ENCODE measurements at regions not wholly inside any gene's neighbourhood (a gene's known extent, or its start where the extent isn't known, plus 50 kb on each side); places are given as distances from the start of the nearest gene placed in this dataset.

GRCh38 chr4:175916626-175917351 lies 104.7 kb upstream of the GPM6A start:
- H3K36me3 ChIP-seq = no peaks in the 10 kb centered on the region
- H3K79me2 ChIP-seq (ENCODE audit: low read depth) = no peaks in the 10 kb centered on the region
- no peak overlapping the region for H2AFZ ChIP-seq (replicated peaks)
- no peaks in the 10 kb centered on the region for H3K9me3 Mint-ChIP-seq
- no peak for DNase-seq (ENCODE audit: low spot score)
- no peak overlapping the region for H3K4me2 ChIP-seq
- no peaks in the 10 kb centered on the region for H3K27me3 ChIP-seq
- peaks cover 18% of the 10 kb centered on the region for H3K4me1 Mint-ChIP-seq
- no peak overlapping the region for H3K27ac ChIP-seq
- H3K4me3 Mint-ChIP-seq = no peak overlapping the region
- H3K9me3 ChIP-seq (ENCODE audit: low read depth) = no peaks in the 10 kb centered on the region
- H3K27me3 Mint-ChIP-seq (ENCODE audit: insufficient read depth, low read depth) = peaks cover 5% of the 10 kb centered on the region
- no peak overlapping the region for H3K4me3 ChIP-seq
- no peak for TF ChIP-seq CTCF (IDR thresholded peaks at IDR 0.05)
- TF ChIP-seq EZH2 (IDR thresholded peaks at IDR 0.05) = no peak
- no peak for TF ChIP-seq EZH2phosphoT487 (IDR thresholded peaks at IDR 0.05)
- H4K20me1 ChIP-seq (ENCODE audit: low read depth) = no peaks in the 10 kb centered on the region
- no peaks in the 10 kb centered on the region for H3K4me1 ChIP-seq
- H3K36me3 Mint-ChIP-seq = no peaks in the 10 kb centered on the region
- H3K9ac ChIP-seq = no peak overlapping the region
- H3F3A ChIP-seq (ENCODE audit: low read depth) = no peaks in the 10 kb centered on the region
- no peak overlapping the region for H3K27ac Mint-ChIP-seq

- no peak for DNase-seq (ENCODE audit: low spot score)
- no peaks in the 10 kb centered on the region for H3K27me3 ChIP-seq
- no peak overlapping the region for H3K4me3 ChIP-seq
- H3K4me1 ChIP-seq = no peaks in the 10 kb centered on the region
- H3K9ac ChIP-seq = no peak overlapping the region
- no peak overlapping the region for H3K27ac ChIP-seq
- H3K4me2 ChIP-seq = no peak overlapping the region
- H2AFZ ChIP-seq (replicated peaks) = no peak overlapping the region
- Mint-ChIP-seq H3K27ac (no peak overlapping the region), H3K27me3 (ENCODE audit: insufficient read depth, low read depth) (no peaks in the 10 kb centered on the region), H3K4me3 (no peak overlapping the region), H3K4me1 (peaks cover 2% of the 10 kb centered on the region), H3K36me3 (no peaks in the 10 kb centered on the region), H3K9me3 (no peaks in the 10 kb centered on the region)
- H4K20me1 ChIP-seq (ENCODE audit: low read depth) = no peaks in the 10 kb centered on the region
- no peak for TF ChIP-seq CTCF (IDR thresholded peaks at IDR 0.05)
- TF ChIP-seq EZH2phosphoT487 (IDR thresholded peaks at IDR 0.05) = no peak
- no peak for TF ChIP-seq EZH2 (IDR thresholded peaks at IDR 0.05)
- H3K79me2 ChIP-seq (ENCODE audit: low read depth) = no peaks in the 10 kb centered on the region
- H3K36me3 ChIP-seq = no peaks in the 10 kb centered on the region
- no peaks in the 10 kb centered on the region for H3F3A ChIP-seq (ENCODE audit: low read depth)
- no peaks in the 10 kb centered on the region for H3K9me3 ChIP-seq (ENCODE audit: low read depth)
These were observed 115.1 kb upstream of the GPM6A start for GRCh38 chr4:175927121-175927520.

- DNase-seq (ENCODE audit: low spot score) = no peak
- peaks cover 2% of the 10 kb centered on the region for H3K4me1 Mint-ChIP-seq
- Histone ChIP-seq H3K27me3 (no peaks in the 10 kb centered on the region), H2AFZ (replicated peaks) (no peak overlapping the region), H3K36me3 (no peaks in the 10 kb centered on the region), H3K4me2 (no peak overlapping the region), H3K27ac (no peak overlapping the region), H3K79me2 (ENCODE audit: low read depth) (no peaks in the 10 kb centered on the region), H3K9me3 (ENCODE audit: low read depth) (no peaks in the 10 kb centered on the region), H3K9ac (no peak overlapping the region), H3F3A (ENCODE audit: low read depth) (no peaks in the 10 kb centered on the region), H3K4me3 (no peak overlapping the region), H3K4me1 (no peaks in the 10 kb centered on the region), H4K20me1 (ENCODE audit: low read depth) (no peaks in the 10 kb centered on the region)
- H3K4me3 Mint-ChIP-seq = no peak overlapping the region
- H3K27me3 Mint-ChIP-seq (ENCODE audit: insufficient read depth, low read depth) = no peaks in the 10 kb centered on the region
- no peak for TF ChIP-seq EZH2phosphoT487 (IDR thresholded peaks at IDR 0.05)
- TF ChIP-seq CTCF (IDR thresholded peaks at IDR 0.05) = no peak
- TF ChIP-seq EZH2 (IDR thresholded peaks at IDR 0.05) = no peak
- no peaks in the 10 kb centered on the region for H3K9me3 Mint-ChIP-seq
- H3K36me3 Mint-ChIP-seq = no peaks in the 10 kb centered on the region
- no peak overlapping the region for H3K27ac Mint-ChIP-seq
These were observed 117.4 kb upstream of the GPM6A start for GRCh38 chr4:175929441-175929840.
